GM20000 (cell line): ENCODE measurements at regions not wholly inside any gene's neighbourhood (a gene's known extent, or its start where the extent isn't known, plus 50 kb on each side); places are given as distances from the start of the nearest gene placed in this dataset.

Source experiments
- DNase-seq: peaks from one replicate; pipeline ENCODE4 v3.0.0; 2012; ENCODE audit warnings: low spot score
- TF ChIP-seq, protein P1 (sequence below): IDR thresholded peaks from 2 replicates; pipeline ENCODE4 v1.5.1; 2012; ENCODE audit warnings: mild to moderate bottlenecking, control low read depth; ENCODE audit errors: extremely low read depth, missing control alignments

DNA sequence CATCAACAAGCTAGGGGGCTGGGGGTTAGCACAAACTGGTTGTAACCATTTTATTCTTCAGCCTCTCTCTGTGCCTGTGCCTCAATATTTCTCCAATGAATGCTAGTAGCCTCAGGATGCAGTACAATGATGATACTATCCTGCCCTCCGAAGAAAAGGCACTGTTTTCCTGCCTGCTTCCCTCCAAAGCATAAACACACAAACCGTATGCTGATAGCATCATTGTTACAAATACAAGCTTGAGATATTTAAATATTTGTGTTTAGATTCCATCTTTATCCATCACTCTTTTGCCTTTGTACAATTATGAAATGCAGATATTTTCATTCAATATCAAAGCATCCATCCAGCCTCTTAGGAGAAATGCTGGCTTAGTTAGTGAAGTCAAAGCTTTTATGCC, 404.8 kb downstream of the DUSP10 start:
- no peak for DNase-seq
- TF ChIP-seq, protein P1, sequence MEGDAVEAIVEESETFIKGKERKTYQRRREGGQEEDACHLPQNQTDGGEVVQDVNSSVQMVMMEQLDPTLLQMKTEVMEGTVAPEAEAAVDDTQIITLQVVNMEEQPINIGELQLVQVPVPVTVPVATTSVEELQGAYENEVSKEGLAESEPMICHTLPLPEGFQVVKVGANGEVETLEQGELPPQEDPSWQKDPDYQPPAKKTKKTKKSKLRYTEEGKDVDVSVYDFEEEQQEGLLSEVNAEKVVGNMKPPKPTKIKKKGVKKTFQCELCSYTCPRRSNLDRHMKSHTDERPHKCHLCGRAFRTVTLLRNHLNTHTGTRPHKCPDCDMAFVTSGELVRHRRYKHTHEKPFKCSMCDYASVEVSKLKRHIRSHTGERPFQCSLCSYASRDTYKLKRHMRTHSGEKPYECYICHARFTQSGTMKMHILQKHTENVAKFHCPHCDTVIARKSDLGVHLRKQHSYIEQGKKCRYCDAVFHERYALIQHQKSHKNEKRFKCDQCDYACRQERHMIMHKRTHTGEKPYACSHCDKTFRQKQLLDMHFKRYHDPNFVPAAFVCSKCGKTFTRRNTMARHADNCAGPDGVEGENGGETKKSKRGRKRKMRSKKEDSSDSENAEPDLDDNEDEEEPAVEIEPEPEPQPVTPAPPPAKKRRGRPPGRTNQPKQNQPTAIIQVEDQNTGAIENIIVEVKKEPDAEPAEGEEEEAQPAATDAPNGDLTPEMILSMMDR = no peak

DNA sequence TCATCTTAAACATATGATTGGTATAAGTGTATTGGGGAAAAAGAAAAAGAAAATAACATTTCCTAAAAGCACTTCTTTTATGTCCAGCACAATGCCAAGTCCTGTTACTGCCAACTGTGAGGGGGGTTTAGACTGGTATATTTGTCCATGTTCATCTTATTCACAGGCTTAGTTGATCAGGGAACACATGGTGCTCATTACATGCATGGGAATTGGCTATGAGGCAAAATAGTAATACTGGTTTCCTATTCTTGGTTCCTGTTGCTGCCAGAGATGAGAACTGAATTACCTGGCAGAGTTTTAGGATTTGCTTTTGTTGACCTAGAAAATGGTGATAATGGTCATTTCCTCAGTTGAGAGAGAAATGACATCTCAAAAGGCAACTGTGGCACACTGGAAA, 398.8 kb downstream of the DUSP10 start:
- no peak for DNase-seq
- TF ChIP-seq, protein P1 = no peak

GRCh38 chr1:221343607-221344006, 398.3 kb downstream of the DUSP10 start:
- TF ChIP-seq, protein P1 = no peak
- DNase-seq = no peak

- no peak for DNase-seq
- TF ChIP-seq, protein P1 = no peak
Measured at GRCh38 chr1:221344693-221345092, 397.2 kb downstream of the DUSP10 start.

GRCh38 chr1:221347706-221348105, 394.2 kb downstream of the DUSP10 start:
- TF ChIP-seq, protein P1 = no peak
- DNase-seq = no peak

- no peak for DNase-seq
- TF ChIP-seq, protein P1 = no peak
Measured at GRCh38 chr1:221350091-221350490, 391.8 kb downstream of the DUSP10 start.

DNA sequence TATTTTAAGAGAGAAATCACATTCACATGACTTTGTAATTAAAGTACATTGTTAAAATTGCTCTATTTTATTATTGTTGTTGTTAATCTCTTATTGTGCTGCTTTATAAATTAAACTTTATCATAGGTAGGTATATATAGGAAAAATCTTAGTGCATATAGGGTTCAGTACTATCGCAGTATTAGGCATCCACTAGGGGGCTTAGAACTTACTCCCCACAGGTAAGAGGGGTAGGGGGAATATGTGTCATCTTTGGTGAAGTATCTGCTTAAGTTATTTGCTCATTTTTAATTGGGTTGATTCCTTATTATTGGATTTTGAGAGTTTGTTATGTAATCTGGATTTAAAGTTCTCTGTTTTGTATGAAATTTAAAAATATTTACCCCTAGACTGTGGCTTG, 385.2 kb downstream of the DUSP10 start:
- no peak for DNase-seq
- TF ChIP-seq, protein P1 = no peak

- TF ChIP-seq, protein P1 = no peak
- no peak for DNase-seq
Measured at GRCh38 chr1:221363039-221363438, 378.9 kb downstream of the DUSP10 start.
